Activated naive CD4-positive, alpha-beta T cell treated with anti-CD3 and anti-CD28 coated beads for 36 hours (primary cell): ENCODE measurements at regions not wholly inside any gene's neighbourhood (a gene's known extent, or its start where the extent isn't known, plus 50 kb on each side); places are given as distances from the start of the nearest gene placed in this dataset.

Experiments
- CTCF ChIA-PET: fragments of 350-600 bp; sonication (Branson Sonifier 250); formaldehyde crosslinking; loops from one replicate; lab custom pipeline; 2021; ENCODE audit warnings: antibody characterized with exemption; lab: Charles Lee
- DNase-seq: peaks from one replicate; pipeline ENCODE4 v3.0.0-alpha.2; 2020
- H3K27ac Mint-ChIP-seq: one replicate; pipeline ENCODE4 v1.8.0; 2021; ENCODE audit warnings: mild to moderate bottlenecking, mixed read lengths
- H3K27me3 Mint-ChIP-seq: one replicate; pipeline ENCODE4 v1.8.0; 2021; ENCODE audit warnings: low read depth, mixed read lengths
- H3K36me3 Mint-ChIP-seq: one replicate; pipeline ENCODE4 v1.8.0; 2021; ENCODE audit warnings: low read depth, mixed read lengths
- H3K4me1 Mint-ChIP-seq: one replicate; pipeline ENCODE4 v1.8.0; 2021; ENCODE audit warnings: low read depth, mixed read lengths
- H3K4me3 Mint-ChIP-seq: one replicate; pipeline ENCODE4 v1.8.0; 2021; ENCODE audit warnings: mild to moderate bottlenecking, moderate library complexity, mixed read lengths
- H3K9me3 Mint-ChIP-seq: one replicate; pipeline ENCODE4 v1.8.0; 2021; ENCODE audit warnings: mixed read lengths
- intact Hi-C: fragments of 100-400 bp; cut with micrococcal nuclease; formaldehyde crosslinking; loops from one replicate; pipeline ENCODE4 v1.15.1; 2023

GRCh38 chr20:39792334-39792733, 830.2 kb downstream of the DHX35 start:
- Mint-ChIP-seq H3K4me3 (no peak overlapping the region), H3K27ac (no peak overlapping the region), H3K4me1 (no peaks in the 10 kb centered on the region), H3K9me3 (no peaks in the 10 kb centered on the region), H3K36me3 (no peaks in the 10 kb centered on the region), H3K27me3 (no peaks in the 10 kb centered on the region)
- DNase-seq = no peak
- intact Hi-C loops = no loop called here
- CTCF ChIA-PET = no interaction called here

- Mint-ChIP-seq H3K27me3 (no peaks in the 10 kb centered on the region), H3K27ac (no peak overlapping the region), H3K4me1 (no peaks in the 10 kb centered on the region), H3K4me3 (no peak overlapping the region), H3K9me3 (no peaks in the 10 kb centered on the region), H3K36me3 (no peaks in the 10 kb centered on the region)
- DNase-seq = no peak
- CTCF ChIA-PET = no interaction called here
- intact Hi-C loops = no loop called here
Observed at GRCh38 chr20:39789411-39789810, 827.3 kb downstream of the DHX35 start.

GRCh38 chr20:39785252-39785917, 823.2 kb downstream of the DHX35 start:
- Mint-ChIP-seq H3K4me3 (no peak overlapping the region), H3K27me3 (no peaks in the 10 kb centered on the region), H3K27ac (no peak overlapping the region), H3K36me3 (no peaks in the 10 kb centered on the region), H3K4me1 (no peaks in the 10 kb centered on the region), H3K9me3 (no peaks in the 10 kb centered on the region)
- intact Hi-C loops = no loop called here
- no peak for DNase-seq
- CTCF ChIA-PET = no interaction called here

GRCh38 chr20:39784693-39785092, 822.5 kb downstream of the DHX35 start:
- Mint-ChIP-seq H3K4me3 (no peak overlapping the region), H3K9me3 (no peaks in the 10 kb centered on the region), H3K4me1 (no peaks in the 10 kb centered on the region), H3K36me3 (no peaks in the 10 kb centered on the region), H3K27me3 (no peaks in the 10 kb centered on the region), H3K27ac (no peak overlapping the region)
- DNase-seq = no peak
- intact Hi-C loops = no loop called here
- CTCF ChIA-PET = no interaction called here

- DNase-seq = no peak
- no peak overlapping the region for H3K27ac Mint-ChIP-seq
- no peak overlapping the region for H3K4me3 Mint-ChIP-seq
- no peaks in the 10 kb centered on the region for H3K9me3 Mint-ChIP-seq
- no peaks in the 10 kb centered on the region for H3K36me3 Mint-ChIP-seq
- no peaks in the 10 kb centered on the region for H3K4me1 Mint-ChIP-seq
- CTCF ChIA-PET = no interaction called here
- H3K27me3 Mint-ChIP-seq = no peaks in the 10 kb centered on the region
- intact Hi-C loops = no loop called here
Observed at GRCh38 chr20:39778847-39779604, 816.9 kb downstream of the DHX35 start.

GRCh38 chr20:39778431-39778830, 816.3 kb downstream of the DHX35 start:
- Mint-ChIP-seq H3K27ac (no peak overlapping the region), H3K9me3 (no peaks in the 10 kb centered on the region)
- CTCF ChIA-PET = no interaction called here

GRCh38 chr20:39777610-39778009, 815.5 kb downstream of the DHX35 start:
- Mint-ChIP-seq H3K9me3 (no peaks in the 10 kb centered on the region), H3K27me3 (no peaks in the 10 kb centered on the region), H3K4me1 (no peaks in the 10 kb centered on the region), H3K36me3 (no peaks in the 10 kb centered on the region), H3K4me3 (no peak overlapping the region), H3K27ac (no peak overlapping the region)
- CTCF ChIA-PET = no interaction called here
- DNase-seq = no peak
- intact Hi-C loops = no loop called here

More at GRCh38 chr20:39778431-39778830, 816.3 kb downstream of the DHX35 start:
- no peaks in the 10 kb centered on the region for H3K4me1 Mint-ChIP-seq
- H3K36me3 Mint-ChIP-seq = no peaks in the 10 kb centered on the region
- no peaks in the 10 kb centered on the region for H3K27me3 Mint-ChIP-seq
- no peak for DNase-seq
- intact Hi-C loops = no loop called here
- H3K4me3 Mint-ChIP-seq = no peak overlapping the region

- H3K36me3 Mint-ChIP-seq = no peaks in the 10 kb centered on the region
- DNase-seq = no peak
- H3K9me3 Mint-ChIP-seq = peaks cover 3% of the 10 kb centered on the region
- H3K27ac Mint-ChIP-seq = no peak overlapping the region
- intact Hi-C loops = no loop called here
- H3K27me3 Mint-ChIP-seq = peaks cover 5% of the 10 kb centered on the region
- no peaks in the 10 kb centered on the region for H3K4me1 Mint-ChIP-seq
- CTCF ChIA-PET = no interaction called here
- no peak overlapping the region for H3K4me3 Mint-ChIP-seq
Observed at GRCh38 chr20:39775110-39775509, 813.0 kb downstream of the DHX35 start.

GRCh38 chr20:39773380-39774000, 811.3 kb downstream of the DHX35 start:
- DNase-seq = no peak
- Mint-ChIP-seq H3K27me3 (peaks cover 5% of the 10 kb centered on the region), H3K9me3 (peaks cover 5% of the 10 kb centered on the region), H3K4me1 (no peaks in the 10 kb centered on the region), H3K4me3 (no peak overlapping the region), H3K27ac (no peak overlapping the region), H3K36me3 (no peaks in the 10 kb centered on the region)
- CTCF ChIA-PET = no interaction called here
- intact Hi-C loops = no loop called here

GRCh38 chr20:39767352-39767751, 805.2 kb downstream of the DHX35 start:
- CTCF ChIA-PET = no interaction called here
- peaks cover 5% of the 10 kb centered on the region for H3K27me3 Mint-ChIP-seq
- H3K27ac Mint-ChIP-seq = no peak overlapping the region
- H3K4me1 Mint-ChIP-seq = no peaks in the 10 kb centered on the region
- DNase-seq = no peak
- H3K9me3 Mint-ChIP-seq = peaks cover 10% of the 10 kb centered on the region
- H3K36me3 Mint-ChIP-seq = no peaks in the 10 kb centered on the region
- intact Hi-C loops = no loop called here
- H3K4me3 Mint-ChIP-seq = no peak overlapping the region

- Mint-ChIP-seq H3K4me3 (no peak overlapping the region), H3K9me3 (peaks cover 7% of the 10 kb centered on the region), H3K36me3 (no peaks in the 10 kb centered on the region), H3K4me1 (no peaks in the 10 kb centered on the region), H3K27ac (no peak overlapping the region), H3K27me3 (peaks cover 2% of the 10 kb centered on the region)
- CTCF ChIA-PET = no interaction called here
- DNase-seq = no peak
- intact Hi-C loops = no loop called here
Observed at GRCh38 chr20:39766333-39766732, 804.2 kb downstream of the DHX35 start.

GRCh38 chr20:39762716-39763115, 800.6 kb downstream of the DHX35 start:
- CTCF ChIA-PET = interaction anchor here (0.7 kb wide), 1 partner anchor 63 kb away, joined by 4 read pairs; no protein-coding TSS in a partner anchor
- no peak overlapping the region for H3K27ac Mint-ChIP-seq
- H3K27me3 Mint-ChIP-seq = peaks cover 3% of the 10 kb centered on the region
- no peak for DNase-seq
- no peaks in the 10 kb centered on the region for H3K36me3 Mint-ChIP-seq
- H3K4me3 Mint-ChIP-seq = no peak overlapping the region
- intact Hi-C loops = no loop called here
- peaks cover 5% of the 10 kb centered on the region for H3K9me3 Mint-ChIP-seq
- H3K4me1 Mint-ChIP-seq = no peaks in the 10 kb centered on the region

- CTCF ChIA-PET = no interaction called here
- no peak for DNase-seq
- Mint-ChIP-seq H3K4me1 (no peaks in the 10 kb centered on the region), H3K36me3 (no peaks in the 10 kb centered on the region), H3K27me3 (peaks cover 3% of the 10 kb centered on the region), H3K4me3 (no peak overlapping the region), H3K27ac (no peak overlapping the region), H3K9me3 (peaks cover 2% of the 10 kb centered on the region)
- intact Hi-C loops = no loop called here
Observed at GRCh38 chr20:39758876-39759275, 796.7 kb downstream of the DHX35 start.
